GM13977 (cell line): ENCODE measurements at regions not wholly inside any gene's neighbourhood (a gene's known extent, or its start where the extent isn't known, plus 50 kb on each side); places are given as distances from the start of the nearest gene placed in this dataset.

Source experiments
- DNase-seq: peaks from one replicate; pipeline ENCODE4 v3.0.0; 2012; ENCODE audit warnings: low spot score
- CTCF ChIP-seq: IDR thresholded peaks from 2 replicates; pipeline ENCODE4 v1.5.1; 2012; ENCODE audit warnings: mild to moderate bottlenecking, control low read depth; ENCODE audit not compliant: insufficient read depth; ENCODE audit errors: extremely low read depth, missing control alignments
- in situ Hi-C: fragments of 300-500 bp; cut with MboI; formaldehyde crosslinking; loops from one replicate; pipeline ENCODE4 v1.12.0; 2022; ENCODE audit warnings: low sequenced_read_pairs, low pct_unique_long_range_greater_than_20kb, mixed read lengths, inconsistent platforms; ENCODE audit not compliant: unreplicated experiment

GRCh38 chr20:57791966-57792365 is 82.2 kb upstream of the PMEPA1 start:
- in situ Hi-C loops = no loop called here
- DNase-seq = no peak
- no peak for TF ChIP-seq CTCF

- in situ Hi-C loops = no loop called here
- TF ChIP-seq CTCF = no peak
Measured at GRCh38 chr20:57791178-57791962, 81.6 kb upstream of the PMEPA1 start.

GRCh38 chr20:57790176-57790575 is 80.4 kb upstream of the PMEPA1 start:
- no peak for TF ChIP-seq CTCF
- in situ Hi-C loops = no loop called here
- no peak for DNase-seq

More at GRCh38 chr20:57791178-57791962, 81.6 kb upstream of the PMEPA1 start:
- no peak for DNase-seq

GRCh38 chr20:57788936-57789613 is 79.3 kb upstream of the PMEPA1 start:
- in situ Hi-C loops = no loop called here
- TF ChIP-seq CTCF = no peak
- no peak for DNase-seq

GRCh38 chr20:57787990-57788781 is 78.4 kb upstream of the PMEPA1 start:
- no peak for DNase-seq
- TF ChIP-seq CTCF = no peak
- in situ Hi-C loops = no loop called here

- in situ Hi-C loops = no loop called here
- no peak for DNase-seq
- no peak for TF ChIP-seq CTCF
Measured at GRCh38 chr20:57787151-57787989, 77.6 kb upstream of the PMEPA1 start.
